T-helper 2 cell treated with Interferon-gamma antibody and Interleukin-4, amounts not matched to agents 5 μg/mL and 100 μg/mL, for 36 hours (primary cell): ENCODE measurements at regions not wholly inside any gene's neighbourhood (a gene's known extent, or its start where the extent isn't known, plus 50 kb on each side); places are given as distances from the start of the nearest gene placed in this dataset.

Experiments
- DNase-seq: peaks from one replicate; pipeline ENCODE4 v3.0.0; 2021; ENCODE audit warnings: low spot score
- H3K27ac Mint-ChIP-seq: one replicate; pipeline ENCODE4 v1.8.0; 2021; ENCODE audit warnings: mild to moderate bottlenecking, mixed read lengths
- H3K27me3 Mint-ChIP-seq: one replicate; pipeline ENCODE4 v1.8.0; 2021; ENCODE audit warnings: low read depth, mixed read lengths
- H3K36me3 Mint-ChIP-seq: one replicate; pipeline ENCODE4 v1.8.0; 2021; ENCODE audit warnings: low read depth, mixed read lengths
- H3K4me1 Mint-ChIP-seq: one replicate; pipeline ENCODE4 v1.8.0; 2021; ENCODE audit warnings: low read depth, mixed read lengths
- H3K4me3 Mint-ChIP-seq: one replicate; pipeline ENCODE4 v1.8.0; 2022; ENCODE audit warnings: mild to moderate bottlenecking, moderate library complexity, mixed read lengths
- H3K9me3 Mint-ChIP-seq: one replicate; pipeline ENCODE4 v1.8.0; 2021; ENCODE audit warnings: mixed read lengths

- peaks cover 4% of the 10 kb centered on the region for H3K27me3 Mint-ChIP-seq
- no peaks in the 10 kb centered on the region for H3K9me3 Mint-ChIP-seq
- no peaks in the 10 kb centered on the region for H3K4me1 Mint-ChIP-seq
- no peak for DNase-seq
- no peaks in the 10 kb centered on the region for H3K36me3 Mint-ChIP-seq
- H3K4me3 Mint-ChIP-seq = no peak overlapping the region
- H3K27ac Mint-ChIP-seq = no peak overlapping the region
Observed at GRCh38 chr7:12456506-12456905, 52.8 kb upstream of the VWDE start.

- Mint-ChIP-seq H3K9me3 (no peaks in the 10 kb centered on the region), H3K4me3 (no peak overlapping the region), H3K27me3 (peaks cover 6% of the 10 kb centered on the region), H3K4me1 (no peaks in the 10 kb centered on the region), H3K27ac (no peak overlapping the region), H3K36me3 (no peaks in the 10 kb centered on the region)
- DNase-seq = no peak
Observed at GRCh38 chr7:12458520-12459131, 55.0 kb upstream of the VWDE start.

- Mint-ChIP-seq H3K27ac (no peak overlapping the region), H3K27me3 (peaks cover 7% of the 10 kb centered on the region), H3K4me1 (no peaks in the 10 kb centered on the region), H3K9me3 (no peaks in the 10 kb centered on the region), H3K4me3 (no peak overlapping the region), H3K36me3 (no peaks in the 10 kb centered on the region)
- DNase-seq = no peak
Observed at GRCh38 chr7:12467837-12468236, 64.2 kb upstream of the VWDE start.

- Mint-ChIP-seq H3K27me3 (peaks cover 5% of the 10 kb centered on the region), H3K9me3 (no peaks in the 10 kb centered on the region), H3K4me3 (no peak overlapping the region)
Observed at GRCh38 chr7:12469568-12469967, 65.9 kb upstream of the VWDE start.

GRCh38 chr7:12470930-12471329 lies 67.3 kb upstream of the VWDE start:
- no peak for DNase-seq

More at GRCh38 chr7:12469568-12469967, 65.9 kb upstream of the VWDE start:
- Mint-ChIP-seq H3K36me3 (no peaks in the 10 kb centered on the region), H3K4me1 (no peaks in the 10 kb centered on the region), H3K27ac (no peak overlapping the region)
- DNase-seq = no peak

GRCh38 chr7:12474035-12474434 lies 70.4 kb upstream of the VWDE start:
- no peak overlapping the region for H3K27ac Mint-ChIP-seq
- H3K36me3 Mint-ChIP-seq = no peaks in the 10 kb centered on the region
- H3K4me1 Mint-ChIP-seq = no peaks in the 10 kb centered on the region
- DNase-seq = no peak
- H3K9me3 Mint-ChIP-seq = no peaks in the 10 kb centered on the region
- H3K4me3 Mint-ChIP-seq = no peak overlapping the region
- no peaks in the 10 kb centered on the region for H3K27me3 Mint-ChIP-seq

More at GRCh38 chr7:12470930-12471329, 67.3 kb upstream of the VWDE start:
- Mint-ChIP-seq H3K36me3 (no peaks in the 10 kb centered on the region), H3K4me3 (no peak overlapping the region), H3K27ac (no peak overlapping the region), H3K4me1 (no peaks in the 10 kb centered on the region), H3K9me3 (no peaks in the 10 kb centered on the region), H3K27me3 (no peaks in the 10 kb centered on the region)

- no peak overlapping the region for H3K27ac Mint-ChIP-seq
- H3K27me3 Mint-ChIP-seq = no peaks in the 10 kb centered on the region
- no peaks in the 10 kb centered on the region for H3K36me3 Mint-ChIP-seq
- H3K4me1 Mint-ChIP-seq = no peaks in the 10 kb centered on the region
- no peak for DNase-seq
- no peaks in the 10 kb centered on the region for H3K9me3 Mint-ChIP-seq
- H3K4me3 Mint-ChIP-seq = no peak overlapping the region
Observed at GRCh38 chr7:12475362-12476063, 71.8 kb upstream of the VWDE start.

GRCh38 chr7:12477620-12478019 lies 74.0 kb upstream of the VWDE start:
- no peaks in the 10 kb centered on the region for H3K27me3 Mint-ChIP-seq
- no peak overlapping the region for H3K4me3 Mint-ChIP-seq
- no peak overlapping the region for H3K27ac Mint-ChIP-seq
- peaks cover 6% of the 10 kb centered on the region for H3K4me1 Mint-ChIP-seq
- no peaks in the 10 kb centered on the region for H3K36me3 Mint-ChIP-seq
- no peak for DNase-seq
- no peaks in the 10 kb centered on the region for H3K9me3 Mint-ChIP-seq

- no peak for DNase-seq
- H3K27ac Mint-ChIP-seq = no peak overlapping the region
- H3K27me3 Mint-ChIP-seq = no peaks in the 10 kb centered on the region
- no peak overlapping the region for H3K4me3 Mint-ChIP-seq
- H3K36me3 Mint-ChIP-seq = no peaks in the 10 kb centered on the region
- H3K9me3 Mint-ChIP-seq = no peaks in the 10 kb centered on the region
- peaks cover 6% of the 10 kb centered on the region for H3K4me1 Mint-ChIP-seq
Observed at GRCh38 chr7:12481722-12482121, 78.1 kb upstream of the VWDE start.

GRCh38 chr7:12485845-12486244 lies 82.2 kb upstream of the VWDE start:
- Mint-ChIP-seq H3K9me3 (no peaks in the 10 kb centered on the region), H3K27me3 (no peaks in the 10 kb centered on the region), H3K36me3 (no peaks in the 10 kb centered on the region), H3K27ac (no peak overlapping the region), H3K4me3 (no peak overlapping the region), H3K4me1 (peaks cover 6% of the 10 kb centered on the region)
- no peak for DNase-seq

- H3K4me1 Mint-ChIP-seq = no peaks in the 10 kb centered on the region
- no peaks in the 10 kb centered on the region for H3K27me3 Mint-ChIP-seq
- no peak overlapping the region for H3K27ac Mint-ChIP-seq
- DNase-seq = no peak
- H3K36me3 Mint-ChIP-seq = no peaks in the 10 kb centered on the region
- H3K9me3 Mint-ChIP-seq = no peaks in the 10 kb centered on the region
- no peak overlapping the region for H3K4me3 Mint-ChIP-seq
Observed at GRCh38 chr7:12488341-12488740, 82.2 kb upstream of the SCIN start.

- no peaks in the 10 kb centered on the region for H3K4me1 Mint-ChIP-seq
- DNase-seq = no peak
- H3K27ac Mint-ChIP-seq = no peak overlapping the region
- no peaks in the 10 kb centered on the region for H3K36me3 Mint-ChIP-seq
- H3K27me3 Mint-ChIP-seq = no peaks in the 10 kb centered on the region
- no peak overlapping the region for H3K4me3 Mint-ChIP-seq
- no peaks in the 10 kb centered on the region for H3K9me3 Mint-ChIP-seq
Observed at GRCh38 chr7:12490107-12490688, 80.3 kb upstream of the SCIN start.

GRCh38 chr7:12490940-12491339 lies 79.6 kb upstream of the SCIN start:
- DNase-seq = no peak
- Mint-ChIP-seq H3K9me3 (no peaks in the 10 kb centered on the region), H3K27ac (no peak overlapping the region), H3K27me3 (no peaks in the 10 kb centered on the region), H3K4me1 (no peaks in the 10 kb centered on the region), H3K36me3 (no peaks in the 10 kb centered on the region), H3K4me3 (no peak overlapping the region)

- no peaks in the 10 kb centered on the region for H3K9me3 Mint-ChIP-seq
- no peak for DNase-seq
- H3K27me3 Mint-ChIP-seq = no peaks in the 10 kb centered on the region
- H3K4me1 Mint-ChIP-seq = no peaks in the 10 kb centered on the region
- no peak overlapping the region for H3K4me3 Mint-ChIP-seq
- no peak overlapping the region for H3K27ac Mint-ChIP-seq
- H3K36me3 Mint-ChIP-seq = no peaks in the 10 kb centered on the region
Observed at GRCh38 chr7:12491526-12491925, 79.0 kb upstream of the SCIN start.
